ENCODE measurements at regions not wholly inside any gene's neighbourhood (a gene's known extent, or its start where the extent isn't known, plus 50 kb on each side); places are given as distances from the start of the nearest gene placed in this dataset.
A peak's percentile ranks its signal among the peaks of the same experiment; 100 is the strongest.

DNA sequence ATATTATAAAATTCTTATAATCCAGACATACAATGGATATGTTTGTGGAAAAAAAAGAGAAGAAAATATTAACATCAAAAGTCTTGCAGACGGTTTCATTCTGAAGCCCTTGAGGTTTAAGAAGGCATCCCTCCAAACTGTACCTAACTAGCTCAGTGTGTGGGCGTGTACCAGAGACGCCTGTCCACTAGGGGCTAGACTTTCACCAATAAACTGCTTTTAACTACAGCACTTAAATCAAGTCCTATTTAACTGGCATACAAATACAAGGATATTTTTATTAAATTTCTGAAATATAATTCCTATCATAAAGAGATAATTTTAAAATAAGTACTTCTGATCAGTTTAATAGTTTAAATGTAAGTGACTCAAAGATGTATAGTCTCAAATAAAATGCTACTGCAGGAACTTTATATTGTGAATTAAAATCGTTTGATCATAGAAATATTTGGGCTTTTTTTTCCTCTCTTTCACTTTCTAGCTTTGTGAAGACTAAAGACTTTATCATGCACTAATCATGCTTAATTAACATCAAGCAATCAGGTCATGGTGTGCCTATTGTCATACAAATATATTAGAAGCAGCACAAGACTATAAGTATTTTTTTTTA lies 437.7 kb downstream of the SATB2 start:
- TF ChIP-seq GABPA (IDR thresholded peaks at IDR 0.05; ENCODE audit: low read depth) (no peak), CTCF (IDR thresholded peaks at IDR 0.05) (peak; percentile 49), POLR2AphosphoS5 (IDR thresholded peaks at IDR 0.05; ENCODE audit: low read depth, low read length) (no peak), EZH2phosphoT487 (IDR thresholded peaks at IDR 0.05; ENCODE audit: borderline replicate concordance, low read depth) (no peak), RAD21 (IDR thresholded peaks at IDR 0.05; ENCODE audit: low read length) (peak; percentile 33), SMC3 (IDR thresholded peaks at IDR 0.05; ENCODE audit: low read depth, low read length) (no peak; the same call in 1 of the 2 replicates), CHD2 (IDR thresholded peaks at IDR 0.05; ENCODE audit: low read length, partially characterized antibody) (no peak), FOSL2 (IDR thresholded peaks at IDR 0.05; ENCODE audit: borderline replicate concordance, low read depth) (no peak), EP300 (IDR thresholded peaks at IDR 0.05; ENCODE audit: borderline replicate concordance in 1 of 2, low read depth in 1 of 2, low read length in 1 of 2) (no peak), FOXM1 (IDR thresholded peaks at IDR 0.05; ENCODE audit: low read depth) (no peak), JUND (IDR thresholded peaks at IDR 0.05) (no peak), NFIC (IDR thresholded peaks at IDR 0.05; ENCODE audit: borderline replicate concordance) (no peak), REST (IDR thresholded peaks at IDR 0.05; ENCODE audit: low read depth, low read length) (no peak)
- TF ChIP-seq, protein P1, sequence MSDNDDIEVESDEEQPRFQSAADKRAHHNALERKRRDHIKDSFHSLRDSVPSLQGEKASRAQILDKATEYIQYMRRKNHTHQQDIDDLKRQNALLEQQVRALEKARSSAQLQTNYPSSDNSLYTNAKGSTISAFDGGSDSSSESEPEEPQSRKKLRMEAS (IDR thresholded peaks at IDR 0.05; ENCODE audit: low read depth): no peak
